SH-SY5Y (cell line): ENCODE measurements at regions not wholly inside any gene's neighbourhood (a gene's known extent, or its start where the extent isn't known, plus 50 kb on each side); places are given as distances from the start of the nearest gene placed in this dataset.

Experiments used
- GATA2 ChIP-seq: IDR thresholded peaks from 2 replicates; pipeline ENCODE4 v1.6.1; 2011; ENCODE audit warnings: mild to moderate bottlenecking, low read depth, low read length
- GATA3 ChIP-seq: IDR thresholded peaks from 2 replicates; pipeline ENCODE4 v1.6.1; 2011; ENCODE audit warnings: low read depth, mild to moderate bottlenecking, low read length, moderate library complexity

GRCh38 chr1:239139801-239140200 is 246.6 kb upstream of the CHRM3 start:
- TF ChIP-seq GATA3 (no peak), GATA2 (no peak)
